ENCODE measurements at regions not wholly inside any gene's neighbourhood (a gene's known extent, or its start where the extent isn't known, plus 50 kb on each side); places are given as distances from the start of the nearest gene placed in this dataset.
"Not testable (repeated sequence)": the region's sequence is repeated elsewhere in the genome, so short reads cannot be mapped to it uniquely, and the experiment has no call there.

GRCh38 chr2:173557497-173557896 is 202.8 kb downstream of the CDCA7 start:
- ATAC-seq, result no peak
- Mint-ChIP-seq H3K9me3 (ENCODE audit: insufficient read depth) (no peaks in the 10 kb centered on the region), H3K36me3 (ENCODE audit: low read depth) (no peaks in the 10 kb centered on the region), H3K27ac (no peak overlapping the region), H3K4me3 (no peak overlapping the region), H3K4me1 (ENCODE audit: low read depth) (peaks cover 5% of the 10 kb centered on the region), H3K27me3 (ENCODE audit: low read depth) (peaks cover 14% of the 10 kb centered on the region)
- CTCF ChIA-PET, result no interaction called here
- POLR2A ChIA-PET, result no interaction called here
- no peak for DNase-seq

DNA sequence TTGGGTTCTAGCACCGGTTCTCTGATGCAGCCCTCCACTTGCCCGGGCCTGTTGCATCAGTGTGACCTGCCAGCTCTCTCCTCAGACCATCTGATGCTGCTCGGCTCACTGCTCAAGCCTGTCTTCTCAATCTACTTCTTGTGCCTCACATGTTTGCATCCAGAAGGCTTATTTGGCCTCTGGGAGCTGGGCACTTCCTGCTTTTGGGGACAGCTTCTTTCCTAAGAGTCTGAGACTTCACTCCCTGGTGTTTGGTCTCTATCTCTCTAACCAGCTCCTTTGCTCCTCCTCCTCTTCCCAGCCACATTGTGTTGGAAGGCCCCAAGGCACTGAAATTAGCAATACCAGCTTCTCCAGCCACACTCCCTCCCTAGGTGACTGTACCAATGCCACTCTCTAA is 212.8 kb downstream of the CDCA7 start:
- DNase-seq, result no peak

DNA sequence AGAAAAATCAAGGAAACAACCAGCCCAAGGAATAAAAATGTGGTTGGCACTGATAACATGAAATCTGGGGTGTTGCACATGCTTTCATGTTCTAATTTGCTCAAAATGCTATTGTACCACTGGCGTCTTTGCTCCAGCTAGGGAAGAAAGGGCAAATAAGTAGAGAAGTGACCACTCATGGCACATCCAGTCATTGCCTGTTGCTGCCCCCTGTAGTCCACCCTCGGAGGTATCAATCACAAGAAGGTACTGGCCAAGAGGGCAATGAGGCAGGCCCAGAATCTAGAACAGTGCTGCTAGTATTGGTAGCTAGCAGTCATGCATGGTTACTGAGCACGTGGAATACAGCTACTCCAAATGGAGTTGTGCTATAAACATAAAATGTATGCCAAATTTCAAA is 213.4 kb downstream of the CDCA7 start:
- peaks cover 2% of the 10 kb centered on the region for H3K4me1 Mint-ChIP-seq (ENCODE audit: low read depth)
- no peaks in the 10 kb centered on the region for H3K9me3 Mint-ChIP-seq (ENCODE audit: insufficient read depth)
- ATAC-seq (no peak), DNase-seq (peak; percentile 23)
- no peak overlapping the region for H3K27ac Mint-ChIP-seq
- peaks cover 23% of the 10 kb centered on the region for H3K27me3 Mint-ChIP-seq (ENCODE audit: low read depth)
- POLR2A ChIA-PET, result no interaction called here
- H3K4me3 Mint-ChIP-seq, result no peak overlapping the region
- H3K36me3 Mint-ChIP-seq (ENCODE audit: low read depth), result no peaks in the 10 kb centered on the region
- CTCF ChIA-PET, result interaction anchor here (2.5 kb wide), 1 partner anchor 166 kb away, joined by 10 read pairs; no protein-coding TSS in a partner anchor

More for the DNA sequence above, 212.8 kb downstream of the CDCA7 start:
- Mint-ChIP-seq H3K4me3 (no peak overlapping the region), H3K27ac (no peak overlapping the region), H3K9me3 (ENCODE audit: insufficient read depth) (no peaks in the 10 kb centered on the region), H3K27me3 (ENCODE audit: low read depth) (peaks cover 27% of the 10 kb centered on the region), H3K4me1 (ENCODE audit: low read depth) (no peaks in the 10 kb centered on the region), H3K36me3 (ENCODE audit: low read depth) (no peaks in the 10 kb centered on the region)
- POLR2A ChIA-PET, result no interaction called here
- ATAC-seq, result no peak
- CTCF ChIA-PET, result interaction anchor here (2.5 kb wide), 1 partner anchor 165 kb away, joined by 10 read pairs; no protein-coding TSS in a partner anchor

- ATAC-seq, result no peak
- ChIA-PET POLR2A (no interaction called here), CTCF (no interaction called here)
- Mint-ChIP-seq H3K27ac (no peak overlapping the region), H3K36me3 (ENCODE audit: low read depth) (no peaks in the 10 kb centered on the region), H3K4me3 (no peak overlapping the region), H3K27me3 (ENCODE audit: low read depth) (peaks cover 23% of the 10 kb centered on the region), H3K4me1 (ENCODE audit: low read depth) (peaks cover 3% of the 10 kb centered on the region), H3K9me3 (ENCODE audit: insufficient read depth) (no peaks in the 10 kb centered on the region)
- no peak for DNase-seq
Observed at GRCh38 chr2:173571021-173571821, 216.5 kb downstream of the CDCA7 start.

DNA sequence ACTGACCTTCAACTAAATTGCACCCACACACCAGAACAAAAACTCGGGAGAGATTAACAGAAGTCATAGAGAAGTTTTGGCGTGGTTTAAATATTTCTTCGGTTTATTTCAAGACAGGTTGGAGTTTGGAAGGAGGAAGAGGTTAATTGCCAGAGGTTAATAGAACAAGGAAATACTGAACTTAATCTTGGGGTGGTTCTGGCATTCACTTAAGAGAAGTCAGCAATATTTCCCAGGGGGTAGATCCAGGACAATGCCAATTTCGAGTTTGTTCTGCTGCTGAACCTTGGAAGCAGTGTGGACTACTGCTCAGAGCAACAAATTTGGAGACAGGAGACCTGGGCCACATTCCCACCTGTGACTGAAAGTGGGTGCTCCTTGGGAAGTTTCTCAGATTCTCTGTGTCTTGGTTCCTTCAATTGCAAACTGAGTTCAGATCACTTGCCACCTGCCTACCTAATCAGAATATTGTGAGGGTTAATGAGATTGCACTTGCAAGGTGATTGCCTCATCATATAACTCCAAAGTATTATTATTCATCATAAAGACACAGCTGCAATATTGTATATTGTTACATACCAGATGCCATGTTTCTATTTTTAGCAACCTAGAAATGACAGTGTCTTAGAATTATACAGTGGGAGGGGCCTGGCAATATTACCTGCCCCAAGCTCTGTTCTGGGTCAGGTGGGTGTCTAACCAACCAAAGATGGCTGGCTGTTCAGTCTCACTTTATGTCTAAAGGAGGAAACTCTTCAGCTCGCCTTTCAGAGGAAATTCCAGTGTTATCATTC is 217.4 kb downstream of the CDCA7 start:
- no peaks in the 10 kb centered on the region for H3K9me3 Mint-ChIP-seq (ENCODE audit: insufficient read depth)
- H3K27ac Mint-ChIP-seq, result no peak overlapping the region
- CTCF ChIA-PET, result no interaction called here
- peaks cover 21% of the 10 kb centered on the region for H3K27me3 Mint-ChIP-seq (ENCODE audit: low read depth)
- POLR2A ChIA-PET, result no interaction called here
- no peak for ATAC-seq
- H3K4me1 Mint-ChIP-seq (ENCODE audit: low read depth), result peaks cover 3% of the 10 kb centered on the region
- no peak for DNase-seq
- H3K36me3 Mint-ChIP-seq (ENCODE audit: low read depth), result no peaks in the 10 kb centered on the region
- H3K4me3 Mint-ChIP-seq, result no peak overlapping the region

GRCh38 chr2:173572848-173573247 is 218.2 kb downstream of the CDCA7 start:
- H3K4me3 Mint-ChIP-seq, result no peak overlapping the region
- no peaks in the 10 kb centered on the region for H3K36me3 Mint-ChIP-seq (ENCODE audit: low read depth)
- ATAC-seq, result no peak
- H3K4me1 Mint-ChIP-seq (ENCODE audit: low read depth), result peaks cover 3% of the 10 kb centered on the region
- H3K9me3 Mint-ChIP-seq (ENCODE audit: insufficient read depth), result no peaks in the 10 kb centered on the region
- H3K27me3 Mint-ChIP-seq (ENCODE audit: low read depth), result peaks cover 16% of the 10 kb centered on the region
- ChIA-PET POLR2A (no interaction called here), CTCF (no interaction called here)
- no peak for DNase-seq
- H3K27ac Mint-ChIP-seq, result no peak overlapping the region

DNA sequence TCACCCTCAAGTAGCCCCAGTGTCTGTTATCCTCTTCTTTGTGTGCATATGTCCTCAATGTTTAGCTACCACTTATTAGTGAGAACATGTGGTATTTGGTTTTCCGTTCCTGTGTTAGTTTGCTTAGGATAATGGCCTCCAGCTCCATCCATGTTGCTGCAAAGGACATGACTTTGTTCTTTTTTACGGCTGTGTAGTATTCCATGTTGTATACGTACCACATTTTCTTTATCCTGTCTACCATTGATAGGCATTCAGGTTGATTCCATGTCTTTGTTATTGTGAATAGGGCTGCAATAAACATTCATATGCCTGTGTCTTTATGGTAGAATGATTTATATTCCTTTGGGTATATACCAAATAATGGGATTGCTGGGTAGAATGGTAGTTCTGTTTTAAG is 219.1 kb downstream of the CDCA7 start:
- peaks cover 16% of the 10 kb centered on the region for H3K27me3 Mint-ChIP-seq (ENCODE audit: low read depth)
- DNase-seq; ATAC-seq; H3K36me3 Mint-ChIP-seq (ENCODE audit: low read depth); H3K4me3 Mint-ChIP-seq; H3K4me1 Mint-ChIP-seq (ENCODE audit: low read depth); CTCF ChIA-PET; H3K9me3 Mint-ChIP-seq (ENCODE audit: insufficient read depth); H3K27ac Mint-ChIP-seq; POLR2A ChIA-PET: not testable (repeated sequence)

- Mint-ChIP-seq H3K4me1 (ENCODE audit: low read depth) (peaks cover 3% of the 10 kb centered on the region), H3K4me3 (no peak overlapping the region), H3K27me3 (ENCODE audit: low read depth) (peaks cover 14% of the 10 kb centered on the region), H3K27ac (no peak overlapping the region), H3K9me3 (ENCODE audit: insufficient read depth) (no peaks in the 10 kb centered on the region), H3K36me3 (ENCODE audit: low read depth) (no peaks in the 10 kb centered on the region)
- no peak for DNase-seq
- CTCF ChIA-PET, result no interaction called here
- POLR2A ChIA-PET, result no interaction called here
- no peak for ATAC-seq
Observed at GRCh38 chr2:173574324-173575112, 219.8 kb downstream of the CDCA7 start.

DNA sequence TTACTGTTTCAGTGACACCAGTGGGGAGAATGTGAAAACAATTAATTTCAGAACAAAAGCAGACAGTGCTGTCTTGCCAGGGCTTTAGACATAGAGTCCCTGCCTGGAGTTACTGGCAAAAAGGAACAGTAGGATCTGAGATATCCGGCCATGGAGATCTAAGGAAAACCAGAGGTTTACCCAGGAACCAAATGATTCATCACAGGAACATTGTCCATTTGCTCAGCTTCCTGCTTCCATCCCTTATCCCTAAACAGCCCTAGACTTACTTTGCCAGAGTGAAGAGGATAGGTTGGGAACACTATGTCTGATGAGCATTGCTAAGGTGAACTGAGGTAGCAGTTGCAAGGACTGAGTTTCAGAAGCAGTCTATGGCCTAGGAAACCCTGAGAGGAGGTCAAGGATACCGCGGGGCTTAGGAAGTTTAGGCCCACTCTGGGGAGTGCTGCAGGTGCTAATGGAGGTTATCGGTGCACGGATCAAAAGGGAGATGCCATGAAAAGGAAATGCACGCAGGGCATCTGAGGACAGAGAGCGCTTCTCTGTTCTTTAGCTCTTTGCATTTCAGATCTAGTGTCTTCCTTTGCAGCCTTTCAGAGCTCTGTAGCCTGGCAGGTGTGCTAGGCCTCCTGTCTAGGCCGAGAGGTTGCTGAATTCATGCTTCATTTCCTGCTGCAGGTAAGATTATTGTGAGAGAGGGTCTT is 223.9 kb downstream of the CDCA7 start:
- no peaks in the 10 kb centered on the region for H3K4me1 Mint-ChIP-seq (ENCODE audit: low read depth)
- H3K27me3 Mint-ChIP-seq (ENCODE audit: low read depth), result peaks cover 6% of the 10 kb centered on the region
- CTCF ChIA-PET, result no interaction called here
- H3K27ac Mint-ChIP-seq, result no peak overlapping the region
- H3K4me3 Mint-ChIP-seq, result no peak overlapping the region
- ATAC-seq (no peak), DNase-seq (no peak)
- no peaks in the 10 kb centered on the region for H3K36me3 Mint-ChIP-seq (ENCODE audit: low read depth)
- POLR2A ChIA-PET, result no interaction called here
- no peaks in the 10 kb centered on the region for H3K9me3 Mint-ChIP-seq (ENCODE audit: insufficient read depth)

- POLR2A ChIA-PET, result no interaction called here
Observed at GRCh38 chr2:173580351-173580750, 225.7 kb downstream of the CDCA7 start.

GRCh38 chr2:173580956-173581355 is 226.3 kb downstream of the CDCA7 start:
- H3K4me3 Mint-ChIP-seq, result no peak overlapping the region

More at GRCh38 chr2:173580351-173580750, 225.7 kb downstream of the CDCA7 start:
- H3K9me3 Mint-ChIP-seq (ENCODE audit: insufficient read depth), result no peaks in the 10 kb centered on the region
- no peak overlapping the region for H3K27ac Mint-ChIP-seq
- no peak overlapping the region for H3K4me3 Mint-ChIP-seq
- no peak for ATAC-seq
- DNase-seq, result no peak
- CTCF ChIA-PET, result no interaction called here
- peaks cover 6% of the 10 kb centered on the region for H3K27me3 Mint-ChIP-seq (ENCODE audit: low read depth)
- H3K4me1 Mint-ChIP-seq (ENCODE audit: low read depth), result no peaks in the 10 kb centered on the region
- no peaks in the 10 kb centered on the region for H3K36me3 Mint-ChIP-seq (ENCODE audit: low read depth)

More at GRCh38 chr2:173580956-173581355, 226.3 kb downstream of the CDCA7 start:
- ATAC-seq (no peak), DNase-seq (no peak)
- H3K27me3 Mint-ChIP-seq (ENCODE audit: low read depth), result peaks cover 9% of the 10 kb centered on the region
- no peaks in the 10 kb centered on the region for H3K4me1 Mint-ChIP-seq (ENCODE audit: low read depth)
- POLR2A ChIA-PET, result no interaction called here
- H3K36me3 Mint-ChIP-seq (ENCODE audit: low read depth), result no peaks in the 10 kb centered on the region
- no peaks in the 10 kb centered on the region for H3K9me3 Mint-ChIP-seq (ENCODE audit: insufficient read depth)
- no peak overlapping the region for H3K27ac Mint-ChIP-seq
- CTCF ChIA-PET, result no interaction called here
